ENCODE measurements at regions not wholly inside any gene's neighbourhood (a gene's known extent, or its start where the extent isn't known, plus 50 kb on each side); places are given as distances from the start of the nearest gene placed in this dataset.
A peak's percentile ranks its signal among the peaks of the same experiment; 100 is the strongest.

GRCh38 chr17:51441431-51441830 lies 181.1 kb downstream of the UTP18 start:
- peaks cover 1% of the 10 kb centered on the region for H3K4me1 ChIP-seq (ENCODE audit: control insufficient read depth, insufficient read depth, low read length, poor library complexity, severe bottlenecking)
- Mint-ChIP-seq H3K9me3 (peaks cover 0 to 4% (median 0%) of the 10 kb centered on the region in 7 donors), H3K36me3 (peaks cover 5% of the 10 kb centered on the region), H3K27ac (no peak overlapping the region), H3K27me3 (peaks cover 11% of the 10 kb centered on the region), H3K4me3 (no peak overlapping the region), H3K4me1 (peaks cover 0 to 22% (median 15%) of the 10 kb centered on the region in 4 donors)
- no peak overlapping the region for H3K27ac ChIP-seq (ENCODE audit: insufficient read depth, low read length, poor library complexity, severe bottlenecking)
- DNase-seq (no peak), ATAC-seq (ENCODE audit: low read depth in 2 of 2) (no peak)
- no peaks in the 10 kb centered on the region for H3K9me3 ChIP-seq (ENCODE audit: control insufficient read depth in 2 of 2, low read length in 2 of 2)
- H3K4me3 ChIP-seq (ENCODE audit: low read depth, low read length), result no peak overlapping the region
- H3K27me3 ChIP-seq (ENCODE audit: control insufficient read depth, insufficient read depth, low read length), result no peaks in the 10 kb centered on the region
- H3K36me3 ChIP-seq (ENCODE audit: control insufficient read depth, insufficient read depth, low read length), result no peaks in the 10 kb centered on the region

- peaks cover 11% of the 10 kb centered on the region for H3K27me3 Mint-ChIP-seq
- H3K4me1 ChIP-seq (ENCODE audit: control insufficient read depth, insufficient read depth, low read length, poor library complexity, severe bottlenecking), result no peaks in the 10 kb centered on the region
- peaks cover 0 to 20% (median 14%) of the 10 kb centered on the region in 4 donors for H3K4me1 Mint-ChIP-seq
- H3K9me3 Mint-ChIP-seq, result peaks cover 0 to 4% (median 0%) of the 10 kb centered on the region in 7 donors
- no peaks in the 10 kb centered on the region for H3K9me3 ChIP-seq (ENCODE audit: control insufficient read depth in 2 of 2, low read length in 2 of 2)
- no peak overlapping the region for H3K27ac Mint-ChIP-seq
- H3K27me3 ChIP-seq (ENCODE audit: control insufficient read depth, insufficient read depth, low read length), result no peaks in the 10 kb centered on the region
- H3K27ac ChIP-seq (ENCODE audit: insufficient read depth, low read length, poor library complexity, severe bottlenecking), result no peak overlapping the region
- H3K4me3 Mint-ChIP-seq, result no peak overlapping the region
- H3K36me3 ChIP-seq (ENCODE audit: control insufficient read depth, insufficient read depth, low read length), result no peaks in the 10 kb centered on the region
- no peak overlapping the region for H3K4me3 ChIP-seq (ENCODE audit: low read depth, low read length)
- no peak for ATAC-seq (ENCODE audit: low read depth in 2 of 2)
- H3K36me3 Mint-ChIP-seq, result peaks cover 5% of the 10 kb centered on the region
- DNase-seq, result no peak
Measured at GRCh38 chr17:51442088-51442865, 181.9 kb downstream of the UTP18 start.

GRCh38 chr17:51443646-51444045 lies 183.3 kb downstream of the UTP18 start:
- no peaks in the 10 kb centered on the region for H3K4me1 ChIP-seq (ENCODE audit: control insufficient read depth, insufficient read depth, low read length, poor library complexity, severe bottlenecking)
- Mint-ChIP-seq H3K4me3 (no peak overlapping the region), H3K36me3 (peaks cover 8% of the 10 kb centered on the region), H3K27ac (no peak overlapping the region), H3K4me1 (peaks cover 5 to 18% (median 11%) of the 10 kb centered on the region in 4 donors), H3K9me3 (peaks cover 0 to 7% (median 4%) of the 10 kb centered on the region in 7 donors), H3K27me3 (peaks cover 15% of the 10 kb centered on the region)
- no peaks in the 10 kb centered on the region for H3K27me3 ChIP-seq (ENCODE audit: control insufficient read depth, insufficient read depth, low read length)
- no peaks in the 10 kb centered on the region for H3K36me3 ChIP-seq (ENCODE audit: control insufficient read depth, insufficient read depth, low read length)
- no peak overlapping the region for H3K4me3 ChIP-seq (ENCODE audit: low read depth, low read length)
- no peaks in the 10 kb centered on the region for H3K9me3 ChIP-seq (ENCODE audit: control insufficient read depth in 2 of 2, low read length in 2 of 2)
- ATAC-seq (ENCODE audit: low read depth in 2 of 2), result no peak
- no peak for DNase-seq
- no peak overlapping the region for H3K27ac ChIP-seq (ENCODE audit: insufficient read depth, low read length, poor library complexity, severe bottlenecking)

GRCh38 chr17:51445946-51446345 lies 185.6 kb downstream of the UTP18 start:
- Mint-ChIP-seq H3K9me3 (peaks cover 0 to 19% (median 5%) of the 10 kb centered on the region in 7 donors), H3K4me1 (peaks cover 0 to 12% (median 6%) of the 10 kb centered on the region in 4 donors), H3K27me3 (peaks cover 15% of the 10 kb centered on the region), H3K27ac (no peak overlapping the region), H3K4me3 (peak overlapping the region in 1 of 4 donors; percentile 7), H3K36me3 (peaks cover 8% of the 10 kb centered on the region)
- Histone ChIP-seq H3K9me3 (ENCODE audit: control insufficient read depth in 2 of 2, low read length in 2 of 2) (no peaks in the 10 kb centered on the region), H3K4me3 (ENCODE audit: low read depth, low read length) (no peak overlapping the region), H3K27me3 (ENCODE audit: control insufficient read depth, insufficient read depth, low read length) (no peaks in the 10 kb centered on the region), H3K27ac (ENCODE audit: insufficient read depth, low read length, poor library complexity, severe bottlenecking) (no peak overlapping the region), H3K36me3 (ENCODE audit: control insufficient read depth, insufficient read depth, low read length) (no peaks in the 10 kb centered on the region), H3K4me1 (ENCODE audit: control insufficient read depth, insufficient read depth, low read length, poor library complexity, severe bottlenecking) (no peaks in the 10 kb centered on the region)
- ATAC-seq (ENCODE audit: low read depth in 2 of 2) (no peak), DNase-seq (no peak)

GRCh38 chr17:51454456-51454978 lies 194.2 kb downstream of the UTP18 start:
- no peaks in the 10 kb centered on the region for H3K9me3 ChIP-seq (ENCODE audit: control insufficient read depth in 2 of 2, low read length in 2 of 2)
- ATAC-seq (ENCODE audit: low read depth in 2 of 2), result no peak
- no peaks in the 10 kb centered on the region for H3K4me1 ChIP-seq (ENCODE audit: control insufficient read depth, insufficient read depth, low read length, poor library complexity, severe bottlenecking)
- H3K27me3 Mint-ChIP-seq, result no peaks in the 10 kb centered on the region
- no peaks in the 10 kb centered on the region for H3K36me3 ChIP-seq (ENCODE audit: control insufficient read depth, insufficient read depth, low read length)
- H3K27ac Mint-ChIP-seq, result no peak overlapping the region
- peaks cover 0 to 4% (median 0%) of the 10 kb centered on the region in 4 donors for H3K4me1 Mint-ChIP-seq
- H3K36me3 Mint-ChIP-seq, result no peaks in the 10 kb centered on the region
- no peaks in the 10 kb centered on the region for H3K27me3 ChIP-seq (ENCODE audit: control insufficient read depth, insufficient read depth, low read length)
- no peak overlapping the region for H3K4me3 Mint-ChIP-seq
- H3K9me3 Mint-ChIP-seq, result peaks cover 0 to 6% (median under 1%) of the 10 kb centered on the region in 7 donors
- DNase-seq, result no peak
- no peak overlapping the region for H3K4me3 ChIP-seq (ENCODE audit: low read depth, low read length)
- H3K27ac ChIP-seq (ENCODE audit: insufficient read depth, low read length, poor library complexity, severe bottlenecking), result no peak overlapping the region

GRCh38 chr17:51455211-51455610 lies 194.9 kb downstream of the UTP18 start:
- no peak overlapping the region for H3K4me3 ChIP-seq (ENCODE audit: low read depth, low read length)
- H3K4me1 ChIP-seq (ENCODE audit: control insufficient read depth, insufficient read depth, low read length, poor library complexity, severe bottlenecking), result no peaks in the 10 kb centered on the region
- no peaks in the 10 kb centered on the region for H3K36me3 ChIP-seq (ENCODE audit: control insufficient read depth, insufficient read depth, low read length)
- peak overlapping the region in 1 of 3 donors; percentile 4 for H3K27ac Mint-ChIP-seq
- peaks cover 0 to 4% (median 0%) of the 10 kb centered on the region in 7 donors for H3K9me3 Mint-ChIP-seq
- DNase-seq, result no peak
- no peaks in the 10 kb centered on the region for H3K27me3 Mint-ChIP-seq
- ATAC-seq (ENCODE audit: low read depth in 2 of 2), result no peak
- H3K27ac ChIP-seq (ENCODE audit: insufficient read depth, low read length, poor library complexity, severe bottlenecking), result no peak overlapping the region
- H3K36me3 Mint-ChIP-seq, result no peaks in the 10 kb centered on the region
- no peaks in the 10 kb centered on the region for H3K27me3 ChIP-seq (ENCODE audit: control insufficient read depth, insufficient read depth, low read length)
- H3K9me3 ChIP-seq (ENCODE audit: control insufficient read depth in 2 of 2, low read length in 2 of 2), result no peaks in the 10 kb centered on the region
- peaks cover 0 to 4% (median 0%) of the 10 kb centered on the region in 4 donors for H3K4me1 Mint-ChIP-seq
- no peak overlapping the region for H3K4me3 Mint-ChIP-seq

GRCh38 chr17:51455931-51456330 lies 195.6 kb downstream of the UTP18 start:
- H3K27me3 ChIP-seq (ENCODE audit: control insufficient read depth, insufficient read depth, low read length), result no peaks in the 10 kb centered on the region
- Mint-ChIP-seq H3K27me3 (no peaks in the 10 kb centered on the region), H3K4me1 (peaks cover 0 to 4% (median 0%) of the 10 kb centered on the region in 4 donors), H3K4me3 (no peak overlapping the region), H3K36me3 (no peaks in the 10 kb centered on the region), H3K9me3 (peaks cover 0 to 4% (median 0%) of the 10 kb centered on the region in 7 donors), H3K27ac (no peak overlapping the region)
- no peak overlapping the region for H3K4me3 ChIP-seq (ENCODE audit: low read depth, low read length)
- no peak overlapping the region for H3K27ac ChIP-seq (ENCODE audit: insufficient read depth, low read length, poor library complexity, severe bottlenecking)
- H3K36me3 ChIP-seq (ENCODE audit: control insufficient read depth, insufficient read depth, low read length), result no peaks in the 10 kb centered on the region
- DNase-seq (no peak), ATAC-seq (ENCODE audit: low read depth in 2 of 2) (no peak)
- no peaks in the 10 kb centered on the region for H3K4me1 ChIP-seq (ENCODE audit: control insufficient read depth, insufficient read depth, low read length, poor library complexity, severe bottlenecking)
- H3K9me3 ChIP-seq (ENCODE audit: control insufficient read depth in 2 of 2, low read length in 2 of 2), result no peaks in the 10 kb centered on the region

GRCh38 chr17:51456942-51457341 lies 196.6 kb downstream of the UTP18 start:
- H3K27ac ChIP-seq (ENCODE audit: insufficient read depth, low read length, poor library complexity, severe bottlenecking), result no peak overlapping the region
- no peaks in the 10 kb centered on the region for H3K4me1 ChIP-seq (ENCODE audit: control insufficient read depth, insufficient read depth, low read length, poor library complexity, severe bottlenecking)
- ATAC-seq (ENCODE audit: low read depth in 2 of 2) (no peak), DNase-seq (no peak)
- H3K4me1 Mint-ChIP-seq, result peaks cover 0 to 4% (median under 1%) of the 10 kb centered on the region in 4 donors
- H3K27ac Mint-ChIP-seq, result no peak overlapping the region
- H3K27me3 ChIP-seq (ENCODE audit: control insufficient read depth, insufficient read depth, low read length), result no peaks in the 10 kb centered on the region
- no peak overlapping the region for H3K4me3 Mint-ChIP-seq
- no peaks in the 10 kb centered on the region for H3K27me3 Mint-ChIP-seq
- no peaks in the 10 kb centered on the region for H3K36me3 ChIP-seq (ENCODE audit: control insufficient read depth, insufficient read depth, low read length)
- H3K9me3 ChIP-seq (ENCODE audit: control insufficient read depth in 2 of 2, low read length in 2 of 2), result no peaks in the 10 kb centered on the region
- no peaks in the 10 kb centered on the region for H3K36me3 Mint-ChIP-seq
- H3K4me3 ChIP-seq (ENCODE audit: low read depth, low read length), result no peak overlapping the region
- H3K9me3 Mint-ChIP-seq, result peaks cover 0 to 3% (median 0%) of the 10 kb centered on the region in 7 donors
